Heart left ventricle (tissue), 13 donors: ENCODE measurements at regions not wholly inside any gene's neighbourhood (a gene's known extent, or its start where the extent isn't known, plus 50 kb on each side); places are given as distances from the start of the nearest gene placed in this dataset.

Source experiments
- CTCF ChIP-seq, 12 donors: fragments of 200-600 bp; sonication (generic) in 4 of 12; IDR thresholded peaks; one replicate each; pipeline versions ENCODE4 v1.5.0 to v1.8.0; 2018 to 2022; ENCODE audit warnings: antibody characterized with exemption in 12 of 12, mild to moderate bottlenecking in 5 of 12
- POLR2A ChIP-seq, 2 donors: fragments of 450-650 bp; IDR thresholded peaks; one replicate each; pipeline ENCODE4 v1.6.1; 2017; ENCODE audit warnings: antibody characterized with exemption in 2 of 2, mild to moderate bottlenecking in 2 of 2, moderate library complexity in 2 of 2
- donor health status: ischemic (EF 13 %, LVEDD 7.1; RV severe dilation, severe dysfunction).
- donor health status: DM: no; HTN: yes; CAD: no.
- donor health status: DM: no; HTN: no; CAD: no.
- donor health status: ischemic (EF 25% LVEDD 6.9; RV normal size, moderate dysfunction).
- donor health status: ischemic (EF 25% LVEDD 5.7; RV mildly dilated, moderate dysfunction).
- donor health status: ischemic (EF 35%, LVEDD 5.7; RV mildly dilated, moderate dysfunction).
- donor health status: nonischemic (EF 11% LVEDD 7.7; RV severe dilation, severe dysfunction).
- donor health status: DM: yes; HTN: yes; CAD: no.
- donor health status: PGD.
- donor health status: ischemic (EF 29% LVEDD 5.4; RV normal size, mild dysfunction).
- donor health status: nonischemic (EF 23%, LVEDD 6.1; RV moderate dilation, normal function).

GRCh38 chr3:74410276-74410941, 204.1 kb downstream of the CNTN3 start:
- TF ChIP-seq POLR2A (IDR thresholded peaks at IDR 0.05) (no peak), CTCF (IDR thresholded peaks at IDR 0.05) (no peak)
